Lower leg skin (tissue), 4 donors: ENCODE measurements at regions not wholly inside any gene's neighbourhood (a gene's known extent, or its start where the extent isn't known, plus 50 kb on each side); places are given as distances from the start of the nearest gene placed in this dataset.
"Not testable (repeated sequence)": the region's sequence is repeated elsewhere in the genome, so short reads cannot be mapped to it uniquely, and the experiment has no call there.

ENCODE experiments used
- DNase-seq, 2 donors: peaks; one replicate each; pipeline ENCODE4 v3.0.0-alpha.2; 2019; ENCODE audit warnings: low spot score in 2 of 2
- H3K4me3 ChIP-seq: fragments of 200-600 bp; sonication (generic); 2 replicates; pipeline ENCODE4 v1.5.1; 2017; ENCODE audit warnings: mild to moderate bottlenecking, low read depth; ENCODE audit not compliant: poor library complexity, severe bottlenecking
- CTCF ChIP-seq, 3 donors: fragments of 450-650 bp; IDR thresholded peaks; one replicate each; pipeline ENCODE4 v1.5.1; 2016; ENCODE audit warnings: antibody characterized with exemption in 3 of 3, mild to moderate bottlenecking in 3 of 3, moderate library complexity in 2 of 3
- POLR2A ChIP-seq, 2 donors: fragments of 450-650 bp; IDR thresholded peaks; one replicate each; pipeline ENCODE4 v1.6.1; 2016 to 2017; ENCODE audit warnings: antibody characterized with exemption in 2 of 2, mild to moderate bottlenecking in 1 of 2, moderate library complexity in 1 of 2
- WGBS, 2 donors: methylation state at CpG; one replicate each; pipeline ENCODE4 v1.1.5; 2018; 5-methylcytosine and 5-hydroxymethylcytosine counted together
- intact Hi-C: fragments of 100-400 bp; cut with DNase I; formaldehyde crosslinking; loops from one replicate; pipeline ENCODE4 v1.15.0; 2023; ENCODE audit warnings: low total_unique reads

- no peak for DNase-seq
- 27 to 29% methylated on average over 1 of the region's 1 CpG for WGBS, 2 donors
- H3K4me3 ChIP-seq = no peak overlapping the region
- TF ChIP-seq CTCF (IDR thresholded peaks at IDR 0.05) = no peak
- no peak for TF ChIP-seq POLR2A (IDR thresholded peaks at IDR 0.05)
- intact Hi-C loops = no loop called here
These were observed 350.2 kb downstream of the GATA3 start for GRCh38 chr10:8404721-8405120.

GRCh38 chr10:8405596-8405995 is 351.1 kb downstream of the GATA3 start:
- TF ChIP-seq CTCF (IDR thresholded peaks at IDR 0.05) (no peak), POLR2A (IDR thresholded peaks at IDR 0.05) (no peak)
- intact Hi-C loops = no loop called here
- DNase-seq = no peak
- no peak overlapping the region for H3K4me3 ChIP-seq
- WGBS, 2 donors = 71 to 72% methylated on average over 6 of the region's 6 CpGs

GRCh38 chr10:8407501-8408021 is 353.1 kb downstream of the GATA3 start:
- DNase-seq = no peak
- TF ChIP-seq POLR2A (IDR thresholded peaks at IDR 0.05) = no peak
- no peak for TF ChIP-seq CTCF (IDR thresholded peaks at IDR 0.05)
- intact Hi-C loops = no loop called here
- H3K4me3 ChIP-seq = no peak overlapping the region

GRCh38 chr10:8410506-8410905 is 356.0 kb downstream of the GATA3 start:
- TF ChIP-seq POLR2A (IDR thresholded peaks at IDR 0.05) (no peak), CTCF (IDR thresholded peaks at IDR 0.05) (no peak)
- no peak for DNase-seq
- 79 to 92% methylated on average over 3 of the region's 3 CpGs for WGBS, 2 donors
- intact Hi-C loops = no loop called here
- H3K4me3 ChIP-seq = no peak overlapping the region

- TF ChIP-seq CTCF (IDR thresholded peaks at IDR 0.05) = no peak
- TF ChIP-seq POLR2A (IDR thresholded peaks at IDR 0.05) = no peak
- no peak for DNase-seq
- H3K4me3 ChIP-seq = no peak overlapping the region
- WGBS, 2 donors = 91 to 93% methylated on average over 6 of the region's 6 CpGs
- intact Hi-C loops = no loop called here
These were observed 358.1 kb downstream of the GATA3 start for GRCh38 chr10:8412541-8412940.

GRCh38 chr10:8415029-8415428 is 360.5 kb downstream of the GATA3 start:
- intact Hi-C loops, DNase-seq, H3K4me3 ChIP-seq: not testable (repeated sequence)
- 77 to 81% methylated on average over 2 of the region's 2 CpGs for WGBS, 2 donors
